ENCODE measurements at regions not wholly inside any gene's neighbourhood (a gene's known extent, or its start where the extent isn't known, plus 50 kb on each side); places are given as distances from the start of the nearest gene placed in this dataset.
A peak's percentile ranks its signal among the peaks of the same experiment; 100 is the strongest.

- no peak for DNase-seq
- H3K36me3 ChIP-seq, result no peaks in the 10 kb centered on the region
- peaks cover 0 to 2% (median 0%) of the 10 kb centered on the region in 4 donors for H3K9me3 ChIP-seq
- H3K4me1 ChIP-seq, result no peaks in the 10 kb centered on the region
- H3K4me3 ChIP-seq, result no peak overlapping the region
- no peak for ATAC-seq
- H3K27ac ChIP-seq, result no peak overlapping the region
- H3K27me3 ChIP-seq, result no peaks in the 10 kb centered on the region
- TF ChIP-seq POLR2A (IDR thresholded peaks at IDR 0.05), result no peak
- no peak for TF ChIP-seq CTCF (IDR thresholded peaks at IDR 0.05)
- intact Hi-C loops (cut with DNase I), result no loop called here
Observed at GRCh38 chr4:135705343-135705742, 1503.8 kb upstream of the PABPC4L start.

GRCh38 chr4:135694066-135694465 is 1492.5 kb upstream of the PABPC4L start:
- intact Hi-C loops (cut with DNase I), result no loop called here
- DNase-seq (no peak), ATAC-seq (no peak)
- Histone ChIP-seq H3K27me3 (no peaks in the 10 kb centered on the region), H3K4me3 (no peak overlapping the region), H3K27ac (no peak overlapping the region), H3K36me3 (no peaks in the 10 kb centered on the region), H3K9me3 (no peaks in the 10 kb centered on the region), H3K4me1 (no peaks in the 10 kb centered on the region)
- TF ChIP-seq CTCF (IDR thresholded peaks at IDR 0.05) (no peak), POLR2A (IDR thresholded peaks at IDR 0.05) (no peak)
- 57% methylated on average over 2 of the region's 2 CpGs for WGBS (ENCODE audit: insufficient coverage, low coverage, low lambda C conversion rate, missing lambda C conversion rate)

GRCh38 chr4:135684001-135684400 is 1482.4 kb upstream of the PABPC4L start:
- WGBS (ENCODE audit: insufficient coverage, low coverage, low lambda C conversion rate, missing lambda C conversion rate), result 40% methylated on average over 2 of the region's 2 CpGs

GRCh38 chr4:135672202-135672601 is 1470.6 kb upstream of the PABPC4L start:
- Histone ChIP-seq H3K4me3 (no peak overlapping the region), H3K9me3 (no peaks in the 10 kb centered on the region), H3K27ac (no peak overlapping the region), H3K36me3 (no peaks in the 10 kb centered on the region), H3K4me1 (no peaks in the 10 kb centered on the region), H3K27me3 (peaks cover 0 to 10% of the 10 kb centered on the region in 2 donors)
- WGBS (ENCODE audit: insufficient coverage, low coverage, low lambda C conversion rate, missing lambda C conversion rate), result 59% methylated on average over 2 of the region's 2 CpGs
- intact Hi-C loops (cut with DNase I), result no loop called here
- DNase-seq, result no peak
- ATAC-seq, result no peak
- TF ChIP-seq POLR2A (IDR thresholded peaks at IDR 0.05), result no peak
- no peak for TF ChIP-seq CTCF (IDR thresholded peaks at IDR 0.05)

More at GRCh38 chr4:135684001-135684400, 1482.4 kb upstream of the PABPC4L start:
- intact Hi-C loops (cut with DNase I), result no loop called here
- no peak for ATAC-seq
- H3K9me3 ChIP-seq, result no peaks in the 10 kb centered on the region
- TF ChIP-seq POLR2A (IDR thresholded peaks at IDR 0.05) (no peak), CTCF (IDR thresholded peaks at IDR 0.05) (no peak)
- no peak for DNase-seq
- no peak overlapping the region for H3K4me3 ChIP-seq
- no peaks in the 10 kb centered on the region for H3K4me1 ChIP-seq
- no peak overlapping the region for H3K27ac ChIP-seq
- H3K27me3 ChIP-seq, result no peaks in the 10 kb centered on the region
- H3K36me3 ChIP-seq, result no peaks in the 10 kb centered on the region

GRCh38 chr4:135670548-135670947 is 1469.0 kb upstream of the PABPC4L start:
- peaks cover 0 to 10% of the 10 kb centered on the region in 2 donors for H3K27me3 ChIP-seq
- no peaks in the 10 kb centered on the region for H3K4me1 ChIP-seq
- ATAC-seq (peak in 2 of 4 donors; percentile 33 to 43), DNase-seq (no peak)
- intact Hi-C loops (cut with DNase I), result no loop called here
- H3K9me3 ChIP-seq, result no peaks in the 10 kb centered on the region
- TF ChIP-seq CTCF (IDR thresholded peaks at IDR 0.05), result peak; percentile 7 to 32 (median 22)
- no peak for TF ChIP-seq POLR2A (IDR thresholded peaks at IDR 0.05)
- H3K36me3 ChIP-seq, result no peaks in the 10 kb centered on the region
- no peak overlapping the region for H3K4me3 ChIP-seq
- H3K27ac ChIP-seq, result no peak overlapping the region
